ENCODE measurements at regions not wholly inside any gene's neighbourhood (a gene's known extent, or its start where the extent isn't known, plus 50 kb on each side); places are given as distances from the start of the nearest gene placed in this dataset.
"Not testable (repeated sequence)": the region's sequence is repeated elsewhere in the genome, so short reads cannot be mapped to it uniquely, and the experiment has no call there.

GRCh38 chr7:35875292-35875691, 74.4 kb downstream of the SEPTIN7 start:
- intact Hi-C loops (cut with DNase I; ENCODE audit: low total_unique reads) = no loop called here

GRCh38 chr7:35878351-35878750, 77.5 kb downstream of the SEPTIN7 start:
- Histone ChIP-seq H3K4me1 (peaks cover 0 to 9% (median 0%) of the 10 kb centered on the region in 6 donors), H3K27me3 (replicated peaks in 1 of 7) (no peaks in the 10 kb centered on the region), H3K9me3 (no peaks in the 10 kb centered on the region), H3K36me3 (peaks cover 0 to 80% (median 11%) of the 10 kb centered on the region in 6 donors), H3K4me3 (no peak overlapping the region), H3K27ac (no peak overlapping the region)
- WGBS, 5 donors = 96 to 100% (median 97%) methylated on average over 1 of the region's 1 CpG
- TF ChIP-seq CTCF (IDR thresholded peaks at IDR 0.05 in 8 of 11, conservative IDR thresholded peaks at IDR 0.05 in 3 of 11) = no peak
- TF ChIP-seq POLR2AphosphoS5 (IDR thresholded peaks at IDR 0.05) = no peak
- TF ChIP-seq POLR2A (IDR thresholded peaks at IDR 0.05) = no peak
- intact Hi-C loops (cut with DNase I; ENCODE audit: low total_unique reads) = no loop called here
- no peak for DNase-seq

More at GRCh38 chr7:35875292-35875691, 74.4 kb downstream of the SEPTIN7 start:
- H3K27me3 ChIP-seq (replicated peaks in 1 of 7) = no peaks in the 10 kb centered on the region
- H3K9me3 ChIP-seq = no peaks in the 10 kb centered on the region
- 64 to 92% (median 75%) methylated on average over 2 of the region's 2 CpGs for WGBS, 5 donors
- no peak overlapping the region for H3K27ac ChIP-seq
- no peak overlapping the region for H3K4me3 ChIP-seq
- no peak for TF ChIP-seq POLR2AphosphoS5 (IDR thresholded peaks at IDR 0.05)
- peaks cover 0 to 29% (median 3%) of the 10 kb centered on the region in 6 donors for H3K4me1 ChIP-seq
- no peak for DNase-seq
- H3K36me3 ChIP-seq = peaks cover 0 to 61% (median 7%) of the 10 kb centered on the region in 6 donors

GRCh38 chr7:35887430-35887829, 86.6 kb downstream of the SEPTIN7 start:
- peaks cover 0 to 99% (median 37%) of the 10 kb centered on the region in 6 donors for H3K36me3 ChIP-seq
- H3K27ac ChIP-seq; H3K4me1 ChIP-seq; H3K9me3 ChIP-seq; H3K27me3 ChIP-seq (replicated peaks in 1 of 7); H3K4me3 ChIP-seq; intact Hi-C loops (cut with DNase I; ENCODE audit: low total_unique reads); DNase-seq: not testable (repeated sequence)
- WGBS, 5 donors = 80 to 95% (median 87%) methylated on average over 4 of the region's 4 CpGs

- TF ChIP-seq CTCF (IDR thresholded peaks at IDR 0.05 in 8 of 11, conservative IDR thresholded peaks at IDR 0.05 in 3 of 11) (no peak), POLR2AphosphoS5 (IDR thresholded peaks at IDR 0.05) (no peak), POLR2A (IDR thresholded peaks at IDR 0.05) (no peak)
- peaks cover 0 to 95% (median 31%) of the 10 kb centered on the region in 6 donors for H3K36me3 ChIP-seq
- H3K4me3 ChIP-seq = no peak overlapping the region
- no peak overlapping the region for H3K27ac ChIP-seq
- H3K27me3 ChIP-seq (replicated peaks in 1 of 7) = no peaks in the 10 kb centered on the region
- WGBS, 5 donors = 91 to 98% (median 94%) methylated on average over 4 of the region's 4 CpGs
- DNase-seq = no peak
- intact Hi-C loops (cut with DNase I; ENCODE audit: low total_unique reads) = no loop called here
- no peaks in the 10 kb centered on the region for H3K9me3 ChIP-seq
- H3K4me1 ChIP-seq = peaks cover 0 to 7% (median 0%) of the 10 kb centered on the region in 6 donors
Observed at GRCh38 chr7:35889001-35889400, 88.1 kb downstream of the SEPTIN7 start.

- H3K36me3 ChIP-seq = peaks cover 0 to 89% (median 27%) of the 10 kb centered on the region in 6 donors
- 92 to 99% (median 97%) methylated on average over 2 of the region's 2 CpGs for WGBS, 5 donors
- DNase-seq = no peak
- peaks cover 0 to 7% (median 0%) of the 10 kb centered on the region in 6 donors for H3K4me1 ChIP-seq
- TF ChIP-seq CTCF (IDR thresholded peaks at IDR 0.05 in 8 of 11, conservative IDR thresholded peaks at IDR 0.05 in 3 of 11) (no peak), POLR2A (IDR thresholded peaks at IDR 0.05) (no peak), POLR2AphosphoS5 (IDR thresholded peaks at IDR 0.05) (no peak)
- intact Hi-C loops (cut with DNase I; ENCODE audit: low total_unique reads) = no loop called here
- no peak overlapping the region for H3K4me3 ChIP-seq
- H3K27me3 ChIP-seq (replicated peaks in 1 of 7) = no peaks in the 10 kb centered on the region
- no peak overlapping the region for H3K27ac ChIP-seq
- H3K9me3 ChIP-seq = no peaks in the 10 kb centered on the region
Observed at GRCh38 chr7:35889870-35890269, 89.0 kb downstream of the SEPTIN7 start.

Measured in spleen (tissue), 11 donors.